A549 (cell line): ENCODE measurements at regions not wholly inside any gene's neighbourhood (a gene's known extent, or its start where the extent isn't known, plus 50 kb on each side); places are given as distances from the start of the nearest gene placed in this dataset.

Experiments used
- BHLHE40 ChIP-seq: IDR thresholded peaks from 2 replicates; pipeline ENCODE4 v1.6.1; 2012; ENCODE audit warnings: low read depth, low read length, inconsistent platforms
- CBX2 ChIP-seq: fragments of 200-600 bp; sonication (generic); IDR thresholded peaks from 2 replicates; pipeline ENCODE4 v1.6.1; 2016; ENCODE audit warnings: low read depth, mild to moderate bottlenecking, borderline replicate concordance
- EP300 ChIP-seq, 2 experiments: fragments of >200 bp; sonication (Bioruptor Twin); formaldehyde crosslinking; IDR thresholded peaks; 2 replicates in 1 of 2; 3 replicates in 1 of 2; pipeline ENCODE4 v1.6.1; 2016 to 2017
- JUN ChIP-seq, 2 experiments: fragments of >200 bp; sonication (Bioruptor Twin); formaldehyde crosslinking; IDR thresholded peaks; 2 replicates in 1 of 2; 3 replicates in 1 of 2; pipeline ENCODE4 v1.6.1; 2016 to 2017
- JUNB ChIP-seq: fragments of >200 bp; sonication (Bioruptor Twin); formaldehyde crosslinking; IDR thresholded peaks from 2 replicates; pipeline ENCODE4 v1.6.1; 2016
- KDM1A ChIP-seq: fragments of 200-600 bp; sonication (generic); IDR thresholded peaks from 2 replicates; pipeline ENCODE4 v1.6.1; 2016; ENCODE audit warnings: low read depth, mild to moderate bottlenecking
- MAFK ChIP-seq: fragments of 450-650 bp; IDR thresholded peaks from 2 replicates; pipeline ENCODE4 v1.6.1; 2014; ENCODE audit not compliant: partially characterized antibody
- POLR2A ChIP-seq: IDR thresholded peaks from 2 replicates; pipeline ENCODE4 v1.6.1; 2012; ENCODE audit warnings: mild to moderate bottlenecking, low read length
- SMC3 ChIP-seq: fragments of >200 bp; sonication (Bioruptor Twin); formaldehyde crosslinking; IDR thresholded peaks from 3 replicates; pipeline ENCODE4 v1.6.1; 2018; ENCODE audit warnings: inconsistent platforms
- TP53 ChIP-seq: fragments of 250-450 bp; sonication (Bioruptor Pico); IDR thresholded peaks from 2 replicates; pipeline ENCODE4 v1.5.0; 2021; ENCODE audit warnings: mild to moderate bottlenecking, moderate library complexity
- TF ChIP-seq, protein P1 (sequence below): fragments of >200 bp; sonication (Bioruptor Twin); formaldehyde crosslinking; IDR thresholded peaks from 3 replicates; pipeline ENCODE4 v1.5.1; 2016
- TF ChIP-seq, protein P2 (sequence below): fragments of 150-350 bp; IDR thresholded peaks from 2 replicates; pipeline ENCODE4 v1.6.1; 2014; ENCODE audit warnings: low read depth, mild to moderate bottlenecking, low read length
- TF ChIP-seq, protein P3 (sequence below): fragments of 200-600 bp; sonication (generic); IDR thresholded peaks from 2 replicates; pipeline ENCODE4 v1.6.1; 2016; ENCODE audit warnings: antibody characterized with exemption, mild to moderate bottlenecking, moderate library complexity
- TF ChIP-seq, protein P4 (sequence below): IDR thresholded peaks from 2 replicates; pipeline ENCODE4 v1.6.1; 2012

DNA sequence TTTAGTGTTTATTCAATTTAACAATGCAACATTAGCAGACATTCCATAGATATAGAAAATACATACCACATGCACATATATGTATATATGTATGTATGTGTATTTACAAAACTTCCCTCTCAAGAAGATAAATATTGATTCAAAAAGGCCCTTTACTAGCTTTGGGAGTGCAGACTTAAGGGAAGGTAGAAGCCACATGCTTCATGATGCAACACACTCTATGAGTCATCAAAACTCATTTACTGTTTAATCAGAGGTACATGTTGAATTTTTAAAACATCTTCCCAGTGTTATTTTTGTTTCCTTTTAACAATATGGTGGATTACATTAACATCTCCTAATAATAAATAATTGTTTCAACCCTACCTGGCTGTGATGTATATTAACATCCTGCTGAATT lies 61.4 kb upstream of the KIRREL1 start:
- TF ChIP-seq, protein P1, sequence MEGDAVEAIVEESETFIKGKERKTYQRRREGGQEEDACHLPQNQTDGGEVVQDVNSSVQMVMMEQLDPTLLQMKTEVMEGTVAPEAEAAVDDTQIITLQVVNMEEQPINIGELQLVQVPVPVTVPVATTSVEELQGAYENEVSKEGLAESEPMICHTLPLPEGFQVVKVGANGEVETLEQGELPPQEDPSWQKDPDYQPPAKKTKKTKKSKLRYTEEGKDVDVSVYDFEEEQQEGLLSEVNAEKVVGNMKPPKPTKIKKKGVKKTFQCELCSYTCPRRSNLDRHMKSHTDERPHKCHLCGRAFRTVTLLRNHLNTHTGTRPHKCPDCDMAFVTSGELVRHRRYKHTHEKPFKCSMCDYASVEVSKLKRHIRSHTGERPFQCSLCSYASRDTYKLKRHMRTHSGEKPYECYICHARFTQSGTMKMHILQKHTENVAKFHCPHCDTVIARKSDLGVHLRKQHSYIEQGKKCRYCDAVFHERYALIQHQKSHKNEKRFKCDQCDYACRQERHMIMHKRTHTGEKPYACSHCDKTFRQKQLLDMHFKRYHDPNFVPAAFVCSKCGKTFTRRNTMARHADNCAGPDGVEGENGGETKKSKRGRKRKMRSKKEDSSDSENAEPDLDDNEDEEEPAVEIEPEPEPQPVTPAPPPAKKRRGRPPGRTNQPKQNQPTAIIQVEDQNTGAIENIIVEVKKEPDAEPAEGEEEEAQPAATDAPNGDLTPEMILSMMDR, result no peak
- TF ChIP-seq, protein P2, sequence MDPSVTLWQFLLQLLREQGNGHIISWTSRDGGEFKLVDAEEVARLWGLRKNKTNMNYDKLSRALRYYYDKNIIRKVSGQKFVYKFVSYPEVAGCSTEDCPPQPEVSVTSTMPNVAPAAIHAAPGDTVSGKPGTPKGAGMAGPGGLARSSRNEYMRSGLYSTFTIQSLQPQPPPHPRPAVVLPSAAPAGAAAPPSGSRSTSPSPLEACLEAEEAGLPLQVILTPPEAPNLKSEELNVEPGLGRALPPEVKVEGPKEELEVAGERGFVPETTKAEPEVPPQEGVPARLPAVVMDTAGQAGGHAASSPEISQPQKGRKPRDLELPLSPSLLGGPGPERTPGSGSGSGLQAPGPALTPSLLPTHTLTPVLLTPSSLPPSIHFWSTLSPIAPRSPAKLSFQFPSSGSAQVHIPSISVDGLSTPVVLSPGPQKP, result no peak
- TF ChIP-seq KDM1A (no peak), MAFK (no peak), BHLHE40 (no peak), JUN (IDR thresholded peaks at IDR 0.05) (no peak), CBX2 (no peak), POLR2A (no peak), SMC3 (no peak), TP53 (CRISPR knock-in tag) (no peak), JUNB (no peak), EP300 (IDR thresholded peaks at IDR 0.05) (no peak)
- TF ChIP-seq, protein P3, sequence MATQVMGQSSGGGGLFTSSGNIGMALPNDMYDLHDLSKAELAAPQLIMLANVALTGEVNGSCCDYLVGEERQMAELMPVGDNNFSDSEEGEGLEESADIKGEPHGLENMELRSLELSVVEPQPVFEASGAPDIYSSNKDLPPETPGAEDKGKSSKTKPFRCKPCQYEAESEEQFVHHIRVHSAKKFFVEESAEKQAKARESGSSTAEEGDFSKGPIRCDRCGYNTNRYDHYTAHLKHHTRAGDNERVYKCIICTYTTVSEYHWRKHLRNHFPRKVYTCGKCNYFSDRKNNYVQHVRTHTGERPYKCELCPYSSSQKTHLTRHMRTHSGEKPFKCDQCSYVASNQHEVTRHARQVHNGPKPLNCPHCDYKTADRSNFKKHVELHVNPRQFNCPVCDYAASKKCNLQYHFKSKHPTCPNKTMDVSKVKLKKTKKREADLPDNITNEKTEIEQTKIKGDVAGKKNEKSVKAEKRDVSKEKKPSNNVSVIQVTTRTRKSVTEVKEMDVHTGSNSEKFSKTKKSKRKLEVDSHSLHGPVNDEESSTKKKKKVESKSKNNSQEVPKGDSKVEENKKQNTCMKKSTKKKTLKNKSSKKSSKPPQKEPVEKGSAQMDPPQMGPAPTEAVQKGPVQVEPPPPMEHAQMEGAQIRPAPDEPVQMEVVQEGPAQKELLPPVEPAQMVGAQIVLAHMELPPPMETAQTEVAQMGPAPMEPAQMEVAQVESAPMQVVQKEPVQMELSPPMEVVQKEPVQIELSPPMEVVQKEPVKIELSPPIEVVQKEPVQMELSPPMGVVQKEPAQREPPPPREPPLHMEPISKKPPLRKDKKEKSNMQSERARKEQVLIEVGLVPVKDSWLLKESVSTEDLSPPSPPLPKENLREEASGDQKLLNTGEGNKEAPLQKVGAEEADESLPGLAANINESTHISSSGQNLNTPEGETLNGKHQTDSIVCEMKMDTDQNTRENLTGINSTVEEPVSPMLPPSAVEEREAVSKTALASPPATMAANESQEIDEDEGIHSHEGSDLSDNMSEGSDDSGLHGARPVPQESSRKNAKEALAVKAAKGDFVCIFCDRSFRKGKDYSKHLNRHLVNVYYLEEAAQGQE, result no peak
- TF ChIP-seq, protein P4, sequence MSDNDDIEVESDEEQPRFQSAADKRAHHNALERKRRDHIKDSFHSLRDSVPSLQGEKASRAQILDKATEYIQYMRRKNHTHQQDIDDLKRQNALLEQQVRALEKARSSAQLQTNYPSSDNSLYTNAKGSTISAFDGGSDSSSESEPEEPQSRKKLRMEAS, result no peak
